Omental fat pad (tissue), 3 donors: ENCODE measurements at regions not wholly inside any gene's neighbourhood (a gene's known extent, or its start where the extent isn't known, plus 50 kb on each side); places are given as distances from the start of the nearest gene placed in this dataset.
A peak's percentile ranks its signal among the peaks of the same experiment; 100 is the strongest.
"Not testable (repeated sequence)": the region's sequence is repeated elsewhere in the genome, so short reads cannot be mapped to it uniquely, and the experiment has no call there.

Experiments
- ATAC-seq: fragments of 150-250 bp; one replicate; pipeline ENCODE4 v1.9.1; 2016; ENCODE audit warnings: mild to moderate bottlenecking, moderate library complexity; ENCODE audit not compliant: low FRiP score
- DNase-seq: peaks from one replicate; pipeline ENCODE4 v3.0.0-alpha.2; 2019; ENCODE audit warnings: low spot score
- CTCF ChIP-seq, 3 donors: fragments of 450-650 bp; IDR thresholded peaks; one replicate each; pipeline ENCODE4 v1.5.1; 2016 to 2017; ENCODE audit warnings: antibody characterized with exemption in 3 of 3, mild to moderate bottlenecking in 3 of 3, moderate library complexity in 2 of 3

- ATAC-seq, result no peak
Measured at GRCh38 chr5:81834021-81834660, 83.2 kb upstream of the SSBP2 start.

GRCh38 chr5:81830596-81830995 lies 79.7 kb upstream of the SSBP2 start:
- DNase-seq, result no peak
- no peak for ATAC-seq
- no peak for TF ChIP-seq CTCF (IDR thresholded peaks at IDR 0.05)

More at GRCh38 chr5:81834021-81834660, 83.2 kb upstream of the SSBP2 start:
- no peak for DNase-seq
- no peak for TF ChIP-seq CTCF (IDR thresholded peaks at IDR 0.05)

- no peak for ATAC-seq
- TF ChIP-seq CTCF (IDR thresholded peaks at IDR 0.05), result no peak
- DNase-seq, result no peak
Measured at GRCh38 chr5:81829242-81829641, 78.3 kb upstream of the SSBP2 start.

GRCh38 chr5:81827500-81827899 lies 76.6 kb upstream of the SSBP2 start:
- ATAC-seq (no peak), DNase-seq (no peak)
- no peak for TF ChIP-seq CTCF (IDR thresholded peaks at IDR 0.05)

- DNase-seq, result no peak
- TF ChIP-seq CTCF (IDR thresholded peaks at IDR 0.05), result no peak
- ATAC-seq, result no peak
Measured at GRCh38 chr5:81826128-81826527, 75.2 kb upstream of the SSBP2 start.

- DNase-seq (no peak), ATAC-seq (peak; percentile 71)
- no peak for TF ChIP-seq CTCF (IDR thresholded peaks at IDR 0.05)
Measured at GRCh38 chr5:81825237-81825636, 74.3 kb upstream of the SSBP2 start.

- not testable (repeated sequence) for DNase-seq, ATAC-seq
Measured at GRCh38 chr5:81823736-81824135, 72.8 kb upstream of the SSBP2 start.
